BJ (cell line): ENCODE measurements at regions not wholly inside any gene's neighbourhood (a gene's known extent, or its start where the extent isn't known, plus 50 kb on each side); places are given as distances from the start of the nearest gene placed in this dataset.
"Not testable (repeated sequence)": the region's sequence is repeated elsewhere in the genome, so short reads cannot be mapped to it uniquely, and the experiment has no call there.

Source experiments
- CTCF ChIA-PET: fragments of 350-600 bp; formaldehyde crosslinking; extraction: SDS; loops from one replicate; lab custom pipeline; 2021; ENCODE audit warnings: antibody characterized with exemption, inconsistent platforms; lab: Yijun Ruan, JAX
- POLR2A ChIA-PET: fragments of 300-600 bp; sonication (Branson Sonifier 250); formaldehyde crosslinking; extraction: SDS; loops from one replicate; lab custom pipeline; 2021; ENCODE audit warnings: antibody characterized with exemption; lab: Charles Lee
- DNase-seq: peaks from one replicate; pipeline ENCODE4 v3.0.0-alpha.2; 2011; ENCODE audit warnings: low read depth
- H3K27me3 ChIP-seq: 2 replicates; pipeline ENCODE4 v1.6.0; 2011; ENCODE audit warnings: low read length; ENCODE audit not compliant: control insufficient read depth, insufficient read depth
- H3K36me3 ChIP-seq: 2 replicates; pipeline ENCODE4 v1.5.1; 2011; ENCODE audit warnings: low read length; ENCODE audit not compliant: control insufficient read depth, insufficient read depth
- H3K4me3 ChIP-seq: 2 replicates; pipeline ENCODE4 v1.5.1; 2011; ENCODE audit warnings: low read depth, mild to moderate bottlenecking, control low read depth, low read length
- TF ChIP-seq, protein P1 (sequence below): IDR thresholded peaks from 2 replicates; pipeline ENCODE4 v1.5.1; 2011; ENCODE audit warnings: low read depth, mild to moderate bottlenecking, control low read depth, inconsistent platforms, low read length, moderate library complexity; ENCODE audit not compliant: insufficient read depth

DNA sequence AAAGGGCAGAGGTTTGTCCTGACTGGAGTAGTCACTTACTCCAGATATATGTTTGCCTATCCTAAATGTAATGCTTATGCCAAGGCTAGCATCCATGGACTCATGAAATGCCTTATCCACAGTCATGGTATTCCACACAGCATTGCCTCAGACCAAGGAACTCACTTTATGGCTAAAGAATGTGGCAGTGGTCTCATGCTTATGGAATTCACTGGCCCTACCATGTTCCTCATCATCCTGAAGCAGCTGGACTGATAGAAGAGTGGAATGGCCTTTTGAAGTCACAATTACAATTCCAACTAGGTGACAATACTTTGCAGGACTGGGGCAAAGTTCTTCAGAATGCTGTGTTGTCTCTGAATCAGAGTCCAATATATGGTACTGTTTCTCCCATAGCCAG, 1014.8 kb downstream of the RAPGEF2 start:
- no peaks in the 10 kb centered on the region for H3K36me3 ChIP-seq
- ChIA-PET CTCF (no interaction called here), POLR2A (no interaction called here)
- TF ChIP-seq, protein P1, sequence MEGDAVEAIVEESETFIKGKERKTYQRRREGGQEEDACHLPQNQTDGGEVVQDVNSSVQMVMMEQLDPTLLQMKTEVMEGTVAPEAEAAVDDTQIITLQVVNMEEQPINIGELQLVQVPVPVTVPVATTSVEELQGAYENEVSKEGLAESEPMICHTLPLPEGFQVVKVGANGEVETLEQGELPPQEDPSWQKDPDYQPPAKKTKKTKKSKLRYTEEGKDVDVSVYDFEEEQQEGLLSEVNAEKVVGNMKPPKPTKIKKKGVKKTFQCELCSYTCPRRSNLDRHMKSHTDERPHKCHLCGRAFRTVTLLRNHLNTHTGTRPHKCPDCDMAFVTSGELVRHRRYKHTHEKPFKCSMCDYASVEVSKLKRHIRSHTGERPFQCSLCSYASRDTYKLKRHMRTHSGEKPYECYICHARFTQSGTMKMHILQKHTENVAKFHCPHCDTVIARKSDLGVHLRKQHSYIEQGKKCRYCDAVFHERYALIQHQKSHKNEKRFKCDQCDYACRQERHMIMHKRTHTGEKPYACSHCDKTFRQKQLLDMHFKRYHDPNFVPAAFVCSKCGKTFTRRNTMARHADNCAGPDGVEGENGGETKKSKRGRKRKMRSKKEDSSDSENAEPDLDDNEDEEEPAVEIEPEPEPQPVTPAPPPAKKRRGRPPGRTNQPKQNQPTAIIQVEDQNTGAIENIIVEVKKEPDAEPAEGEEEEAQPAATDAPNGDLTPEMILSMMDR: no peak
- H3K4me3 ChIP-seq: no peak overlapping the region
- H3K27me3 ChIP-seq: no peaks in the 10 kb centered on the region
- no peak for DNase-seq

- H3K36me3 ChIP-seq, H3K27me3 ChIP-seq, H3K4me3 ChIP-seq, DNase-seq, CTCF ChIA-PET, POLR2A ChIA-PET: not testable (repeated sequence)
Observed at GRCh38 chr4:160125576-160126287, 1022.9 kb downstream of the RAPGEF2 start.

DNA sequence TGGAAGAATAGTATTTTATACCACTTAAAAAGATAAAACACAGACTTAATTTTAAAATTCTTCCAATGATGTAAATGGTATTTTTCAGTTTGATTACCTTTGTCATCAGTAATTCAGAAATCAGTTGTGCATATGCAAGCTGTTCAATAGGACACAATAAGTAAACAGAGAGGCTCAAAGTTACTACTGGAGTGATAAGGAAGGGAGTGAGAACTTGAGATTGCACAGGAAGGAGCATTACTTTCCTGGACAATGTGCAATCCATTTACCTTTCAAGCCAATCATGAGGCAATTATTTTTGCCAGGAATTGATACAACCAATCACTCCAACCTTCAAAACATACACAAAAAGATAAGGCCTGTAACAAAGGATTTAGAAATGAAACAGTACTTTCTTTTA, 1024.3 kb downstream of the RAPGEF2 start:
- TF ChIP-seq, protein P1: no peak
- ChIA-PET POLR2A (no interaction called here), CTCF (no interaction called here)
- no peak overlapping the region for H3K4me3 ChIP-seq
- H3K27me3 ChIP-seq: no peaks in the 10 kb centered on the region
- no peaks in the 10 kb centered on the region for H3K36me3 ChIP-seq
- no peak for DNase-seq

GRCh38 chr4:160129439-160129838, 1026.6 kb downstream of the RAPGEF2 start:
- Histone ChIP-seq H3K36me3 (no peaks in the 10 kb centered on the region), H3K27me3 (no peaks in the 10 kb centered on the region), H3K4me3 (no peak overlapping the region)
- ChIA-PET POLR2A (no interaction called here), CTCF (no interaction called here)
- DNase-seq: no peak
- TF ChIP-seq, protein P1: no peak

DNA sequence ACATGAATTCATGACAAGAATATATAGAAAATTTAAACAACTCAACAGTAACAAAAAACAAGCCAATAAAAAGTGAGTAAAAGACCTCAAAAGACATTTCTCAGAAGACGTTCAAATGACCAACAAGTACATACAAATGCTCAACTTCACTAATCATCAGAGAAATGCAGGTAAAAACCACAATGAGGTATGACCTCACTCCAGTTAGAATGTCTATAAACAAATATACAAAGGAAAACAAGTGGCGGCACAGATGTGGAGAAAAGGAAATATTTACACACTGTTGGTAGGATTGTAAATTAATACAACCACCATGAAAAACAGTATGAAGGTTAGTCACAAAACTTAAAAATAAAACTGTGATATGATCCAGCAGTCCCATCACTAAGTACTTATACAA, 1033.1 kb downstream of the RAPGEF2 start:
- POLR2A ChIA-PET: no interaction called here
- no peak overlapping the region for H3K4me3 ChIP-seq
- CTCF ChIA-PET: no interaction called here
- TF ChIP-seq, protein P1: no peak
- no peaks in the 10 kb centered on the region for H3K27me3 ChIP-seq
- no peaks in the 10 kb centered on the region for H3K36me3 ChIP-seq
- no peak for DNase-seq

DNA sequence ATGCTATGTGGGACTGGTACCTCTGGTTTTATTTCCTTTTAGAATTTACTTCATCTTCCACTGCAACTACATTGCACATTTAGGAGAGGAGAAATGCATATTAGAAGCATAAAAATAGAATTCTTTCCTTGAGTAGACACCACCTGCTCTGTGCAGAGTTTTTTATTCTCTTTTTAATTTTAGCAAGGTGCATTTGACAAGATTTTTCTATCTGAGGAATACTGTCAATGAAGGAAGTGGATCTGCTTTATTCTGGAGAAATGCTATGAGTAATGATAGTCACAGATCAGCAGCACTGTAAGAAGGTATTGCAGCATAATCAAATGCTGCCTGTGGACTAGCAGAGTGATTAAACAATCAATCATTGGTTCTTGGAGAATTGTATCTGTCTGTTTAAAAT, 1038.3 kb downstream of the RAPGEF2 start:
- no peak for DNase-seq
- ChIA-PET CTCF (no interaction called here), POLR2A (no interaction called here)
- Histone ChIP-seq H3K27me3 (no peaks in the 10 kb centered on the region), H3K4me3 (no peak overlapping the region), H3K36me3 (no peaks in the 10 kb centered on the region)
- TF ChIP-seq, protein P1: no peak
